Suprapubic skin (tissue), 3 donors: ENCODE measurements at regions not wholly inside any gene's neighbourhood (a gene's known extent, or its start where the extent isn't known, plus 50 kb on each side); places are given as distances from the start of the nearest gene placed in this dataset.

Experiments
- CTCF ChIP-seq, 2 donors: fragments of 200-600 bp in 1 of 2; fragments of 450-650 bp in 1 of 2; sonication (generic) in 1 of 2; IDR thresholded peaks; one replicate each; pipeline ENCODE4 v1.5.1; 2016 to 2019; ENCODE audit warnings: antibody characterized with exemption in 2 of 2, mild to moderate bottlenecking in 1 of 2, moderate library complexity in 1 of 2
- EP300 ChIP-seq: sonication (generic); formaldehyde crosslinking; IDR thresholded peaks from one replicate; pipeline ENCODE4 v1.6.1; 2017; ENCODE audit warnings: antibody characterized with exemption
- POLR2A ChIP-seq, 2 donors: fragments of 450-650 bp; IDR thresholded peaks; one replicate each; pipeline ENCODE4 v1.6.1; 2017; ENCODE audit warnings: antibody characterized with exemption in 2 of 2, mild to moderate bottlenecking in 2 of 2, moderate library complexity in 2 of 2

DNA sequence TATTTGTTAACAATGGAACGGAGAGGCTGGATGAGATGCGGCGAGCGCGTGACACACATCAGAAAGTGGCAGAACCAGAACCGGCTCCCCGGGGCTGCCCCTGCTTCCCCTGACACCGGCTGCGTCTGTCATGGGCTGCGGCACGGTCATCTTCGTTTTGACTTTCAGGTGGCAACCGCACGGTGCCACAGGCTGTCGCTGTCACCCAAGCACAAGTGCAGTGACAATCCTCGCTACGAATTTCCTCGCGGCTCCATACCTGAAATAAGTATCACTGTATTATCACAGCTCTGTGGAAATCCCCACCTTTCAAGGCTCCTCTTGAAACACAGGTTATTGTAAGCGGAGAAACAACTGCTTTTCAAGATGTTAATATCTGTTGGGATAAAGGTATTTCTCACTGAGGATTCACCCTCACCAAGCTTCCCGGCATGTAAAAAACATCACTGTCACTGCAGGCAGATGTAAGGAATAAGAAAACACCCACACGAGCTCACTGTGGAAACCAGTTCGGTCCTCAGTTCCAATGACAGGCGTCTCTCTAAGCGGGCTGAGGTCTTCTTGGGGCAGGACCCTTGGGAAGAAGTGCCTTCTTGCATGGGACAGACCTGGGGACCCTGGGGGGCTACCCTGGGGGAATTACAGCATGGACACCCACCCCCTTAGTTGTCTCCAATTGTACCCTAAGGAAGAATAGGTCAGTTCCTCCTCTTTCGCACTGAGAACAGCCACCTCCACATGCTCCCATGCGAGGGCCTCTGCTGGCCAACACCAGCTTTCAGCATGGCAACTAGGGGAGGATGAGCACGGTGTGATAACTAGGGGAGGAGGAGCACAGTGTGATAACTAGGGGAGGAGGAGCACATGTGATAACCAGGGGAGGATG is 86.3 kb downstream of the DACT2 start:
- TF ChIP-seq CTCF (IDR thresholded peaks at IDR 0.05) (no peak), EP300 (no peak), POLR2A (IDR thresholded peaks at IDR 0.05) (no peak)
